Transverse colon (tissue), 4 donors: ENCODE measurements at regions not wholly inside any gene's neighbourhood (a gene's known extent, or its start where the extent isn't known, plus 50 kb on each side); places are given as distances from the start of the nearest gene placed in this dataset.
"Not testable (repeated sequence)": the region's sequence is repeated elsewhere in the genome, so short reads cannot be mapped to it uniquely, and the experiment has no call there.

Source experiments
- DNase-seq: peaks from one replicate; pipeline ENCODE4 v3.0.0-alpha.2; 2019
- H3K27ac ChIP-seq, 4 donors: fragments of 200-600 bp; sonication (generic); 2 replicates each; pipeline ENCODE4 v1.5.1; 2016 to 2018; ENCODE audit warnings: inconsistent platforms in 4 of 4
- H3K27me3 ChIP-seq: fragments of 200-600 bp; sonication (generic); 2 replicates; pipeline ENCODE4 v1.5.1; 2017; ENCODE audit warnings: inconsistent platforms
- H3K36me3 ChIP-seq, 4 donors: fragments of 200-600 bp; sonication (generic); 2 replicates each; pipeline ENCODE4 v1.5.1; 2017 to 2019; ENCODE audit warnings: inconsistent platforms in 4 of 4
- H3K4me1 ChIP-seq, 4 donors: fragments of 200-600 bp; sonication (generic); 2 replicates each; pipeline ENCODE4 v1.5.1; 2017 to 2020; ENCODE audit warnings: inconsistent platforms in 4 of 4
- H3K4me3 ChIP-seq, 4 donors: fragments of 200-600 bp; sonication (generic); 1 replicate in 1 of 4; 2 replicates in 3 of 4; pipeline versions ENCODE4 v1.5.1 to v1.6.1; 2017 to 2019; ENCODE audit warnings: inconsistent platforms in 4 of 4
- H3K9me3 ChIP-seq, 2 donors: fragments of 200-600 bp; sonication (generic); 2 replicates each; pipeline ENCODE4 v1.5.1; 2017 to 2019; ENCODE audit warnings: inconsistent platforms in 2 of 2
- EP300 ChIP-seq: sonication (generic); formaldehyde crosslinking; IDR thresholded peaks from one replicate; pipeline ENCODE4 v1.6.1; 2017; ENCODE audit warnings: antibody characterized with exemption, low read depth
- POLR2A ChIP-seq: fragments of 450-650 bp; IDR thresholded peaks from one replicate; pipeline ENCODE4 v1.6.1; 2016; ENCODE audit warnings: antibody characterized with exemption, mild to moderate bottlenecking, moderate library complexity
- POLR2AphosphoS5 ChIP-seq, 3 donors: sonication (generic); formaldehyde crosslinking; IDR thresholded peaks; one replicate each; pipeline ENCODE4 v1.6.1; 2016; ENCODE audit warnings: antibody characterized with exemption in 3 of 3
- WGBS, 2 donors: methylation state at CpG; one replicate each; pipeline ENCODE4 v1.1.5; 2018; ENCODE audit warnings: low coverage in 1 of 2; 5-methylcytosine and 5-hydroxymethylcytosine counted together
- in situ Hi-C, 4 donors: fragments of 200-750 bp; cut with MboI; loops; one replicate each; pipeline versions ENCODE4 v1.15.0 to v1.15.1; 2017; ENCODE audit warnings: low sequenced_read_pairs in 3 of 4, low pct_ligation_motif_present in 1 of 4, low pct_unique_long_range_greater_than_20kb in 1 of 4
- intact Hi-C: fragments of 100-400 bp; cut with DNase I; formaldehyde crosslinking; loops from one replicate; pipeline ENCODE4 v1.15.1; 2023; ENCODE audit warnings: low total_unique reads
- TF ChIP-seq, protein P1 (sequence below), 5 experiments: fragments of 200-600 bp in 3 of 5; fragments of 450-650 bp in 2 of 5; sonication (generic) in 3 of 5; IDR thresholded peaks; 1 replicate in 2 of 5; 2 replicates in 3 of 5; pipeline ENCODE4 v1.5.1; 2016 to 2017; ENCODE audit warnings: antibody characterized with exemption in 5 of 5, inconsistent platforms in 3 of 5, mild to moderate bottlenecking in 2 of 5, moderate library complexity in 1 of 5

DNA sequence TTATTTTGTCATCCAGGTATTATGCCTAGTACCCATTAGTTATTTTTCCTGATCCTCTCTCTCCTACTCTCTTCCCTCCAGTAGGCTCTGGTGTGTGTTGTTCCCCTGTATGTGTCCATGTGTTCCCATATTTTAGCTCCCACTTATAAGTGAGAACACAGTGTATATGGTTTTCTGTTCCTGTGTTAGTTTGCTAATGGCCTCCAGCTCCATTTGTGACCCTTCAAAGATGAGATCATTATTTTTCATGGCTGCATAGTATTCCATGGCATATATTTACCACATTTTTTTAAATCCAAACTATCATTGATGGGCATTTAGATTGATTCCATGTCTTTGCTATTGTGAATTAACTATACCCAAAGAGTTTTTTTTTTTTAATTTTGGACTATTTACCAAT lies 1675.7 kb upstream of the B3GALT2 start:
- intact Hi-C loops (no loop called here), in situ Hi-C loops (no loop called here)
- no peak for TF ChIP-seq EP300
- TF ChIP-seq, protein P1, sequence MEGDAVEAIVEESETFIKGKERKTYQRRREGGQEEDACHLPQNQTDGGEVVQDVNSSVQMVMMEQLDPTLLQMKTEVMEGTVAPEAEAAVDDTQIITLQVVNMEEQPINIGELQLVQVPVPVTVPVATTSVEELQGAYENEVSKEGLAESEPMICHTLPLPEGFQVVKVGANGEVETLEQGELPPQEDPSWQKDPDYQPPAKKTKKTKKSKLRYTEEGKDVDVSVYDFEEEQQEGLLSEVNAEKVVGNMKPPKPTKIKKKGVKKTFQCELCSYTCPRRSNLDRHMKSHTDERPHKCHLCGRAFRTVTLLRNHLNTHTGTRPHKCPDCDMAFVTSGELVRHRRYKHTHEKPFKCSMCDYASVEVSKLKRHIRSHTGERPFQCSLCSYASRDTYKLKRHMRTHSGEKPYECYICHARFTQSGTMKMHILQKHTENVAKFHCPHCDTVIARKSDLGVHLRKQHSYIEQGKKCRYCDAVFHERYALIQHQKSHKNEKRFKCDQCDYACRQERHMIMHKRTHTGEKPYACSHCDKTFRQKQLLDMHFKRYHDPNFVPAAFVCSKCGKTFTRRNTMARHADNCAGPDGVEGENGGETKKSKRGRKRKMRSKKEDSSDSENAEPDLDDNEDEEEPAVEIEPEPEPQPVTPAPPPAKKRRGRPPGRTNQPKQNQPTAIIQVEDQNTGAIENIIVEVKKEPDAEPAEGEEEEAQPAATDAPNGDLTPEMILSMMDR (IDR thresholded peaks at IDR 0.05) = no peak
- no peak for TF ChIP-seq POLR2AphosphoS5 (IDR thresholded peaks at IDR 0.05)
- TF ChIP-seq POLR2A = no peak

DNA sequence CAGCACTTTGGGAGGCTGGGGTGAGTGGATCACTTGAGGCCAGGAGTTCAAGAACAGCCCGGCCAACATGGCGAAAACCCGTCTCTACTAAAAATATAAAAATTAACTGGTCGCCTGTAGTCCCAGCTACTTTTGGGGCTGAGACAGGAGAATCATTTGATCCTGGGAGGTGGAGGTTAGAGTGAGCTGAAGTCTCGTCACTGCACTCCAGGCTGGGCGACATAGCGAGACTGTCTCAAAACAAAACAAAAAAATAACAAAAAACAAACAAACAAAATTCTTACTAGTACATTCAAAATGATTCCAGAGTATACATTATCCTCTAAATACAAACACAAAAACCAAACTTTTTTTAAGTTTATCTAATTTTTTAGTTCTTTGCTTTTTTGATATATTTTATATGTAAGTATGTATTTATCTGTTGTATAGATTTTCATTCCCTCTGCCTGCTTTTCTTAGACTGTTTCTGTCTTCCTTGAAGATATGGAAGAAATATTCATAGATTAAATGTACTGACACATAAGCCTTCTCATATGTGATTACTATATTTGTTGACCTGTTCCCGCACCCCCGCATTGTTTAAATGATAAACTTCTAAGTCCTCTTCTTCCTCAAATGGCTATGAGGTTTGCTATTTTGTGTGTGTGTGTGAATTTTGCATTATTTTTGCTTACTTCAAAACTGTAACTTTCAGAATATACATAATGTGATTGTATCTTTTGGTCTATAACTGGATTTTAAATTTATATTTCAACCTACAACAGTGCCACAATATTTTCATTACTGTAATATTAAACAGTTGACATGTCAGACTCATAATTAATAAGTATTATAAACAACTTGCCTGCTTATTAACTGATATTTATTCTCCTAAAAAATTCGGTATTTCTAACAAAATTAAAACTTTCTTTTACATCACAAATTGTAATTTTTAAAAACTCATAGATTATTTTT lies 1674.1 kb upstream of the B3GALT2 start:
- intact Hi-C loops (no loop called here), in situ Hi-C loops (no loop called here)
- TF ChIP-seq EP300 = no peak
- no peak for TF ChIP-seq POLR2AphosphoS5 (IDR thresholded peaks at IDR 0.05)
- TF ChIP-seq POLR2A = no peak
- TF ChIP-seq, protein P1 (IDR thresholded peaks at IDR 0.05) = no peak
- H3K4me1 ChIP-seq = no peaks in the 10 kb centered on the region
- no peak overlapping the region for H3K4me3 ChIP-seq
- no peak for DNase-seq
- 79 to 86% methylated on average over 8 to 10 of the region's 10 CpGs for WGBS, 2 donors
- no peaks in the 10 kb centered on the region for H3K36me3 ChIP-seq
- no peaks in the 10 kb centered on the region for H3K27me3 ChIP-seq
- no peak overlapping the region for H3K27ac ChIP-seq
- H3K9me3 ChIP-seq = no peaks in the 10 kb centered on the region

More for the DNA sequence above, 1675.7 kb upstream of the B3GALT2 start:
- no peaks in the 10 kb centered on the region for H3K4me1 ChIP-seq
- H3K27ac ChIP-seq = no peak overlapping the region
- H3K27me3 ChIP-seq = no peaks in the 10 kb centered on the region
- no peaks in the 10 kb centered on the region for H3K36me3 ChIP-seq
- H3K9me3 ChIP-seq = no peaks in the 10 kb centered on the region
- no peak overlapping the region for H3K4me3 ChIP-seq
- DNase-seq = no peak

DNA sequence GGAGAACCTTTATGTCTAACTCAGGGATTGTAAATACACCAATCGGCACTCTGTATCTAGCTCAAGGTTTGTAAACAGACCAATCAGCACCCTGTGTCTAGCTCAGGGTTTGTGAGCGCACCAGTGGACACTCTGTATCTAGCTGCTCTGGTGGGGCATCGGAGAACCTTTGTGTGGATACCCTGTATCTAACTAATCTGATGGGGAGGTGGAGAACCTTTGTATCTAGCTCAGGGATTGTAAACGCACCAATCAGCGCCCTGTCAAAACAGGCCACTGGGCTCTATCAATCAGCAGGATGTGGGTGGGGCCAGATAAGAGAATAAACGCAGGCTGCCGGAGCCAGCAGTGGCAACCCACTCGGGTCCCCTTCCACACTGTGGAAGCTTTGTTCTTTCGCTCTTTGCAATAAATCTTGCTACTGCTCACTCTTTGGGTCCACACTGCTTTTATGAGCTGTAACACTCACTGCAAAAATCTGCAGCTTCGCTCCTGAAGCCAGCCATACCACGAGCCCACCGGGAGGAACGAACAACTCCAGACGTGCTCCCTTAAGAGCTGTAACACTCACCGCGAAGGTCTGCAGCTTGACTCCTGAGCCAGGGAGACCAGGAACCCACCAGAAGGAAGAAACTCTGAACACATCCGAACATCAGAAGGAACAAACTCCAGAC lies 1673.2 kb upstream of the B3GALT2 start:
- WGBS, 2 donors = 92% methylated on average over 17 of the region's 17 CpGs; no CpG with 5 or more reads in 1 of the 2 donors
- intact Hi-C loops, H3K4me3 ChIP-seq, in situ Hi-C loops, H3K4me1 ChIP-seq, DNase-seq, H3K36me3 ChIP-seq, H3K27me3 ChIP-seq, H3K9me3 ChIP-seq, H3K27ac ChIP-seq: not testable (repeated sequence)

- H3K27me3 ChIP-seq, H3K36me3 ChIP-seq, intact Hi-C loops, in situ Hi-C loops, DNase-seq, H3K4me1 ChIP-seq, H3K9me3 ChIP-seq, H3K4me3 ChIP-seq, H3K27ac ChIP-seq: not testable (repeated sequence)
- WGBS, 2 donors = 76 to 96% methylated on average over 3 to 39 of the region's 39 CpGs
Measured at GRCh38 chr1:194858811-194859480, 1672.5 kb upstream of the B3GALT2 start.

DNA sequence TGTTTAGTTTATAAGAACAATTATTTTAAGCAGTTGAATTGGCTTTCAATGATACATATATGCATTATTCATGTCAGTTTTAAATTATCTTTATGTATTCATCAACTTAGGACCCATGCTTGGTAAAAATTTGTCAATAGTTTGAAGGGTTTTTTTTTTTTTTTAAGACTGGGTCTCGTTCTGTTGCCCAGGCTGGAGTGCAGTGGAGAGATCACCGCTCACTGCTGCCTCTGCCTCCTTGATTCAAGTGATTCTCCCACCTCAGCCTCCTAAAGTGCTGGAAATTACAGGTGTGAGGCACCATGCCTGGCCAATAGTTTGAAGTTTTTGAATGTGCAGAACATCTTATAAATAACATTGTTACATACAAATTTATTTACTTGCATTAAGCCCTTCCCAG lies 1671.0 kb upstream of the B3GALT2 start:
- Histone ChIP-seq H3K27ac (no peak overlapping the region), H3K36me3 (no peaks in the 10 kb centered on the region), H3K4me1 (no peaks in the 10 kb centered on the region), H3K9me3 (no peaks in the 10 kb centered on the region), H3K27me3 (no peaks in the 10 kb centered on the region), H3K4me3 (no peak overlapping the region)
- in situ Hi-C loops (no loop called here), intact Hi-C loops (no loop called here)
- 62 to 65% methylated on average over 2 of the region's 2 CpGs for WGBS, 2 donors
- DNase-seq = no peak
- no peak for TF ChIP-seq POLR2A
- TF ChIP-seq EP300 = no peak
- TF ChIP-seq POLR2AphosphoS5 (IDR thresholded peaks at IDR 0.05) = no peak
- TF ChIP-seq, protein P1 (IDR thresholded peaks at IDR 0.05) = no peak
